ENCODE measurements at regions not wholly inside any gene's neighbourhood (a gene's known extent, or its start where the extent isn't known, plus 50 kb on each side); places are given as distances from the start of the nearest gene placed in this dataset.

- peak; percentile 17; the same call in 1 of the 2 replicates for TF ChIP-seq CTCF (IDR thresholded peaks at IDR 0.05; ENCODE audit: low read depth, low read length)
- peak; percentile 49 for DNase-seq (ENCODE audit: extremely low read depth, low read depth)
Measured at GRCh38 chr5:115349001-115349817, 52.8 kb upstream of the CCDC112 start.

DNA sequence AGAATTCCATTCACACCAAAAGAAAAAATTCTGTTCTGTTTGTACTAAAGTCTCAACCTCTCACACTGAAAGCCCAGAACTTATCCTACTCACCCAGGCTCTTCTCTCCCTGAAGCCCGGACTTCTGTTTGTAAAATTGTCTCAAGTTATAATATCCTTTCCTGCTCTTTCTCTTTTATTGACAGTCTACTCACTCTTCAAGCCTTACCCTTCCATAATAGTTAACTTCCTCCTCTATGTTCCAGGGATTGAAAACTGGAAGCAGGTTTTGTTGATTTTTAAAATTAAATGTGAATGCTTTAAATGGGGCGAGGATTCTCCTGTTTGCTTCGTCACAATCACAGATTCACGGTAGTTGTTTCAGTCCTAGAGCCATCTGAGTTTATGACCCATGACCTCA is 51.7 kb upstream of the CCDC112 start:
- TF ChIP-seq CTCF (IDR thresholded peaks at IDR 0.05; ENCODE audit: low read depth, low read length): no peak
- no peak for DNase-seq (ENCODE audit: extremely low read depth, low read depth)

All from AG09319 (cell line).